ENCODE measurements at regions not wholly inside any gene's neighbourhood (a gene's known extent, or its start where the extent isn't known, plus 50 kb on each side); places are given as distances from the start of the nearest gene placed in this dataset.

- H3K9me3 Mint-ChIP-seq: no peaks in the 10 kb centered on the region
- no peak overlapping the region for H3K27ac Mint-ChIP-seq
Measured at GRCh38 chr10:132467464-132468149, 70.0 kb upstream of the INPP5A start.

GRCh38 chr10:132468216-132468615, 69.4 kb upstream of the INPP5A start:
- Mint-ChIP-seq H3K27me3 (no peaks in the 10 kb centered on the region), H3K4me1 (ENCODE audit: unreplicated experiment) (peaks cover 5% of the 10 kb centered on the region), H3K36me3 (no peaks in the 10 kb centered on the region), H3K4me3 (no peak overlapping the region), H3K27ac (no peak overlapping the region), H3K9me3 (no peaks in the 10 kb centered on the region)
- no peak for DNase-seq (ENCODE audit: extremely low spot score, unreplicated experiment)
- no peak for TF ChIP-seq CTCF (conservative IDR thresholded peaks at IDR 0.05)

More at GRCh38 chr10:132467464-132468149, 70.0 kb upstream of the INPP5A start:
- no peak for TF ChIP-seq CTCF (conservative IDR thresholded peaks at IDR 0.05)
- Mint-ChIP-seq H3K4me1 (ENCODE audit: unreplicated experiment) (peaks cover 5% of the 10 kb centered on the region), H3K27me3 (no peaks in the 10 kb centered on the region), H3K4me3 (no peak overlapping the region), H3K36me3 (no peaks in the 10 kb centered on the region)
- DNase-seq (ENCODE audit: extremely low spot score, unreplicated experiment): no peak

GRCh38 chr10:132468651-132469050, 68.9 kb upstream of the INPP5A start:
- Mint-ChIP-seq H3K27me3 (no peaks in the 10 kb centered on the region), H3K27ac (no peak overlapping the region), H3K9me3 (no peaks in the 10 kb centered on the region), H3K4me1 (ENCODE audit: unreplicated experiment) (peaks cover 5% of the 10 kb centered on the region), H3K36me3 (no peaks in the 10 kb centered on the region), H3K4me3 (no peak overlapping the region)
- DNase-seq (ENCODE audit: extremely low spot score, unreplicated experiment): no peak
- no peak for TF ChIP-seq CTCF (conservative IDR thresholded peaks at IDR 0.05)

- TF ChIP-seq CTCF (conservative IDR thresholded peaks at IDR 0.05): no peak
Measured at GRCh38 chr10:132469197-132469884, 68.2 kb upstream of the INPP5A start.

GRCh38 chr10:132470410-132471124, 67.0 kb upstream of the INPP5A start:
- Mint-ChIP-seq H3K4me3 (no peak overlapping the region), H3K27me3 (peaks cover 2% of the 10 kb centered on the region), H3K27ac (peak overlapping the region; percentile 41), H3K36me3 (no peaks in the 10 kb centered on the region), H3K4me1 (ENCODE audit: unreplicated experiment) (peaks cover 5% of the 10 kb centered on the region), H3K9me3 (no peaks in the 10 kb centered on the region)
- no peak for DNase-seq (ENCODE audit: extremely low spot score, unreplicated experiment)
- TF ChIP-seq CTCF (conservative IDR thresholded peaks at IDR 0.05): no peak

More at GRCh38 chr10:132469197-132469884, 68.2 kb upstream of the INPP5A start:
- DNase-seq (ENCODE audit: extremely low spot score, unreplicated experiment): no peak
- Mint-ChIP-seq H3K9me3 (no peaks in the 10 kb centered on the region), H3K4me1 (ENCODE audit: unreplicated experiment) (peaks cover 5% of the 10 kb centered on the region), H3K36me3 (no peaks in the 10 kb centered on the region), H3K27ac (no peak overlapping the region), H3K4me3 (no peak overlapping the region), H3K27me3 (no peaks in the 10 kb centered on the region)
